ENCODE measurements at regions not wholly inside any gene's neighbourhood (a gene's known extent, or its start where the extent isn't known, plus 50 kb on each side); places are given as distances from the start of the nearest gene placed in this dataset.

DNA sequence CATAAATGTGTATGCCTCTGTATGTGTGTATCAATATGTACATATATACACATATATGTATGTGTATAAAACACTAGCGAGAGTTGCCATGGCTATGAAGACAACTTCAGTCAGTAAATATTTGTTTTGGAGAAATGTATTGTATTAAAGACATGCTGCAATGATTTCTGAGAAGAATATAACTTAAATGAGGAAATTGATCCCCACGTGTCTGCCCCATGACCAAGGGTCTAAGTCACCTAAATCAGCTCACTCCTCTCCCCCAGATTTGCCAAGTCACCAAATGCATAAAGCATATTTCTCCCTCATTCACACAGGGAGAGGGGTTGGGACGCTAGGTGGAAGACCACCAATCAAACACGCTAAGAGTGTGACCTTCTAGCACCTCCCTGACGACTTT is 58.3 kb upstream of the LYST start:
- DNase-seq (ENCODE audit: low read depth in 2 of 2) = no peak

DNA sequence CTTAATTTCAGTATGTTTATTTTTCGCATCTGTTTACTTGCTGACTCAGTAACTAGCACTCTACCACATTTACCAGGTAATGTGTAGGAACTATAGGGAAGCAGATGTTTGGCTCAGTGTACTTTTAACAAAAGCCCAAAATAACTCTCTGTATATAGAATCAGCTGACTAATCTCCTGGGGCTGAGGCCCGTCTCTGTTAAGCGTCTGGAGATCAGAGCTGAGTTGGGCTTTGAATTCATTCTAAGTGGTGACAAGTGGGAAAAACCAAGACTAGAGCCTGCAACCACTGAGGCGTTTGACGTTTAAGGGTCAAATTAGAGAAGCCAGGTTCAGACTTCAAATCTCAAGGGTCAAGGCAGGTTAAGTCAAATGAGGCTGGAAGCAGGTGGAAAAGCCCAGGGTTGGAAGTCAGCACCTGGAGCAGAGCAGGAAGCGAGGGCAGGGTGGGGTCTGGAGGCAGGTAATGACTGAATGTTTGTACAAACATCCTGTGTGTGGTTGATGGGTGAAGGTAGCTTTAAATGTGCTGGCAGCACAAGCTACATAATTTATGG is 56.8 kb upstream of the LYST start:
- no peak for DNase-seq (ENCODE audit: low read depth in 2 of 2)

DNA sequence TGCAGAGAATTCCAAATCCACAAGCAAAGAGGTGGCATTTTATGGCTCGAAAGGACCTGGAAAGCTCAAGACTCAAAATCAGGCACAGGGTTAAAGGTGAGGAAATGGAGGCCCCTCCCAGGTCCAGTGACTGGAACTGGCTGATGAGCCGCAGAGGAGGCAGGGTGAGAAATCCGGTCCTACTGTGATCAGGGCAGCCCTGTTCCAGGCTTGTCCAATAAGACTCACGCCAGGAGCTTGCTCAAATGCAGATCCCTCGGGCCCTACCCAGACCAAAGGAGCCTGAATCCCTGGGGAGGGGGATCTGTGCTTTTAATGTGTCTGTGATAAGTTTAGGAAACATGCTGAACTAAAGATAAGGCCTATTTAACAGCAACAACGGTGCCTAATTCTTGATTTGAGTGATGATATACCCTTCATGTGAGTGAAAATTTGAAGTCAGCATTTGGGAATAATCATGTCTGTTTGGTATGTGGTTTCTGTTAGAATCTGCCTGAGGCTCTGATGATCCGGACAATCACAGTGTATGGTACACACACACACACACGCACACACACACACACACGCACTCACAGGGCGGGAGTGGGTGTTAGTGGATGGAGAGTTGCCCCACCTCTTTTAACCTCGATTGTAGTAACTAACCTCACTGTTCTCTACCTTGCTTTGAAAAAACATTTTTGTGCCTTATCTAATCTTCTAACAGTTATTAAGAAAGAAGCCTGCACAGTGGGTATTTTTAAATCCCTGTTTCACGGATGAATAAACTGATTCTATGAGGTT is 54.1 kb upstream of the LYST start:
- no peak for DNase-seq (ENCODE audit: low read depth in 2 of 2)

DNA sequence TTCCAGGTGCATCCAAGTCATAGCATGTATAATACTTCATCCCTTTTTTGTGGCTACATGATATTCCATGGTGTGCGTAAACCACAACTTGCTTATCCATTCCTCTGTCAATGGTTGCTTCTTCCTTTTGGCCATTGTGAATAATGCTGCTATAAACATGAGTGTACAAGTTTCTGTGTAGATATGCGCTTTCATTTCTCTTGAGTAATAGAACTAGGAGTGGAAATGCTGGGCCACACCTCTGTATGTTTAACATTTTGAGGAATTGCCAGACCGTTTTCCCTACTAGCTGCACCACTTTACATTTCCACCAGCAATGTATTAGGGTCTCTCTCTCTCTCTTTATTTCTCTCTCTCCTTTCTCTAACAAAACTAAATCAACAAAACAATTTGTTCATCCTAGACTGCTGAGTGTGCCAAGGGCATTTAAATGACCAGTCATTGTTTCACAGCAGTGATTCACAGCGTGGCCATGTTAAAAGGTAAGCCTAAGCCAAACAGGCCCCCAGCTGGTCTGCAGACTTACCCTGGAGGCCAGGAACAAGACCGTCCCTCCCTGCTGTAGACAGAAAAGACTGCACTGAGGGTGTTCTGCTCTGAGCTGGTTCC is 53.2 kb upstream of the LYST start:
- no peak for DNase-seq (ENCODE audit: low read depth in 2 of 2)

DNA sequence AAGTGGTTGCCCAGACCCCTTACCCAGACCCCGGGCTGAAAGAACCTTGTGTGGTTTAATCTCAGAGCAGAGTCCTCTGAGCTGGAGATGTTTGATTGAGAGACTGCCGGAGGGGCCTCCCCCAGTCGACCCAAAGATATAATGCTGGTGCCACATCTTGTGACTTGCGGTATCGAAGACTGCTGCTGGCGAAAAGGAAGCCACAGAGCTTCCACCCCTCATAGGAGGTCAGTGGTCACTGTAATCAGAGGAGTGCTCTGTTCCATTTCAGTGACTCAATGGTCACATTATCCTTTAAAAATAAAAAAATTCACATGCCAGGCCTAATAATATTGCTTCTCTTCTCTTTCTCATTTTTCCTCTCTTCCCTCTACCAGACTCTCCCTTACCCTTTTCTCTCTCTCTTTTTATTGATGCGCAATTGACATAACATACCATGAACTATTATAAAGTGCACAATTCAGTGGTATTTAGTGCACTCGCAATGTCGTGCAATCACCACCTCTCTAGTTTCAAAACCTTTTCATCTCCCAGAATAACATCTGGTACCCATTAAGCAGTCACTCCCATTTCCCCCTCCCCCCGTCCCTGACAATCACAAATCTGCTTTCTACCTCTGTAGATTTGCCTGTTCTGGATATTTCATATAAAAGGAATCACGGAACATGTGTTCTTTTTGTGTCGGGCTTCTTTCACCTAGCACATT is 52.6 kb upstream of the LYST start:
- DNase-seq (ENCODE audit: low read depth in 2 of 2) = no peak

DNA sequence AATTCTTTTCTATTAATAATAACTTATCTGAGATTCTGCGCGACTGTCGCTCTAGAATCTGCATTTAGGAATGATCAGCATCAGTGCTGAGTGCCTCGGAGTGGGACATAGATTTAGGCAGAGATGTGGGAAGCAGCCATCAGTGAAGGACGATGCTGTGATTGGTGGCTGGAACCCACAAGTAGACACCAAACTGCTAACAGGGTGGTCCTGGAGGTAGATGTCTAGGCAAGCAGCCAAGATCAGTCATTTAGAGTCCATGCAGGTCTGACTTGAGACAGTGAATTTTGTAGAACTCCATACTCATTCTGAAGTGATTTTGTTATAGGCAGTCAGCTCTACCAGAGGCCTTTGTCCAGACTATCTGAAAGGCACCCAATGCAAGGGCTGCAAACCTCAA is 51.8 kb upstream of the LYST start:
- DNase-seq (ENCODE audit: low read depth in 2 of 2) = no peak

DNA sequence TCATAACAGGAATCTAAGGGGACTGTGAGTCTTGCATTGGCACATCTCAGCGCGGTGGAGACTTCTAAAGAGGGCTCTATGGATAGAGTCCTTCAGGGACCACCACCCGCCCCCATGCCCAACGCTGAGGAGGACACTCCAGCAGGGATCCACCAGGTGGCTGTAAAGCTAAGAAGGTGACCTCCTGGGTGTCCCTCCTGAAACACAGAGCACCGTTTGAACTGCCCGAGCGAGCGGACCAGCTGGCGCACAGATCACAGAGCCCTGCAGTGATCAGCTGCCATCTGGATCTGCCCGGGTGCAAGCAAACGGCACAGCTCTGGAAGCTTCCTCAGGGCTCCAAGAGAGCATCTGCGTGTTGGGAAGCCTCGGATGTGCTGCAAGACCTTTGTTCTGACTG is 51.3 kb upstream of the LYST start:
- DNase-seq (ENCODE audit: low read depth in 2 of 2) = no peak

DNA sequence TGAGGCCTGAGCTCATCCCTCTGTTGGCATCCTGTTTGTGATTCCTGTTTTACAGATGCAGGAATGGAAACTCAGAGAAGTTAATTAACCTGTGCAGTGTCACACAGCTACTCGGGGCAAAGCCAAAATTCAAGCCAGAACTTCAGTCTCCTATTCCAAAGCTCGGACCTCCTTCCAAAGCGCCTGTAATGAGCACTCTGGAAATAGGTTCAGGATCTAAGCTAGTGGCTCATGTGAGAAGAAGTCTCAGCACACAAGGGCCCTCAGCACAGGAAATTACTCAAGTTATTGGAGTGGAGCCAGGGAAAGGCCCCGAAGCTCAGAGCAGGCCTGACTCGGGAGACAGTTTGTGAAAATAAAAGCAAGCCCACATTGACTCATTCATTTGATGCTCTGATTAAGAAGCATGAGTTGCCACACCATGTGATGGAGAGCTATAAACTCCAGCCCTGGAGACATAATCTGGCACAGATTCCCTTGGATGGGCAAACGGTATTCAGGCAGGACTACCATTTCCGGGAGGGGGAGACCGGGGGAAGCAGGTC is 50.6 kb upstream of the LYST start:
- DNase-seq (ENCODE audit: low read depth in 2 of 2) = peak; percentile 45 to 49

All from stimulated activated CD8-positive, alpha-beta memory T cell treated with anti-CD3 and anti-CD28 coated beads, Interleukin-15, amount 100 ng/mL, for 48 hours (primary cell).